GM18861 (cell line): ENCODE measurements at regions not wholly inside any gene's neighbourhood (a gene's known extent, or its start where the extent isn't known, plus 50 kb on each side); places are given as distances from the start of the nearest gene placed in this dataset.
"Not testable (repeated sequence)": the region's sequence is repeated elsewhere in the genome, so short reads cannot be mapped to it uniquely, and the experiment has no call there.

Experiments used
- ATAC-seq: cut with Tn5 transposase; IDR thresholded peaks from one replicate; pipeline ENCODE4 v1.9.1; 2021; ENCODE audit not compliant: unreplicated experiment

- no peak for ATAC-seq
Measured at GRCh38 chr6:170198298-170198697, 92.6 kb downstream of the DLL1 start.

GRCh38 chr6:170193326-170193821 is 97.5 kb downstream of the DLL1 start:
- no peak for ATAC-seq

- no peak for ATAC-seq
Measured at GRCh38 chr6:170192905-170193304, 98.0 kb downstream of the DLL1 start.

GRCh38 chr6:170192101-170192500 is 98.8 kb downstream of the DLL1 start:
- not testable (repeated sequence) for ATAC-seq

- no peak for ATAC-seq
Measured at GRCh38 chr6:170190046-170190445, 100.8 kb downstream of the DLL1 start.

- ATAC-seq = no peak
Measured at GRCh38 chr6:170189236-170189635, 101.6 kb downstream of the DLL1 start.

GRCh38 chr6:170188571-170189001 is 102.3 kb downstream of the DLL1 start:
- ATAC-seq = no peak

GRCh38 chr6:170187669-170188566 is 103.0 kb downstream of the DLL1 start:
- no peak for ATAC-seq

- ATAC-seq = no peak
Measured at GRCh38 chr6:170186941-170187668, 103.8 kb downstream of the DLL1 start.

GRCh38 chr6:170186006-170186935 is 104.6 kb downstream of the DLL1 start:
- no peak for ATAC-seq

- no peak for ATAC-seq
Measured at GRCh38 chr6:170185175-170185978, 105.5 kb downstream of the DLL1 start.

- ATAC-seq = no peak
Measured at GRCh38 chr6:170184316-170184715, 106.6 kb downstream of the DLL1 start.

- ATAC-seq = no peak
Measured at GRCh38 chr6:170183521-170183920, 107.4 kb downstream of the DLL1 start.

- no peak for ATAC-seq
Measured at GRCh38 chr6:170182781-170183120, 108.1 kb downstream of the DLL1 start.

- ATAC-seq = no peak
Measured at GRCh38 chr6:170182093-170182780, 108.6 kb downstream of the DLL1 start.

- no peak for ATAC-seq
Measured at GRCh38 chr6:170181338-170181690, 109.6 kb downstream of the DLL1 start.

- no peak for ATAC-seq
Measured at GRCh38 chr6:170180671-170181337, 110.1 kb downstream of the DLL1 start.

- ATAC-seq = no peak
Measured at GRCh38 chr6:170179616-170180324, 111.1 kb downstream of the DLL1 start.
